ENCODE measurements at regions not wholly inside any gene's neighbourhood (a gene's known extent, or its start where the extent isn't known, plus 50 kb on each side); places are given as distances from the start of the nearest gene placed in this dataset.

GRCh38 chr15:95170561-95171380, 939.4 kb downstream of the MCTP2 start:
- TF ChIP-seq CTCF (IDR thresholded peaks at IDR 0.05; ENCODE audit: borderline replicate concordance, extremely low read depth, low read length, poor library complexity, severe bottlenecking) (no peak), EZH2 (IDR thresholded peaks at IDR 0.05; ENCODE audit: borderline replicate concordance, low read depth, low read length, severe bottlenecking) (no peak)
- no peak overlapping the region for H3K9ac ChIP-seq (ENCODE audit: low read depth, low read length)
- no peaks in the 10 kb centered on the region for H3K9me3 ChIP-seq (ENCODE audit: insufficient read depth, low read length, severe bottlenecking)
- no peaks in the 10 kb centered on the region for H3K27me3 ChIP-seq (ENCODE audit: insufficient read depth, low read length, poor library complexity)
- no peaks in the 10 kb centered on the region for H4K20me1 ChIP-seq (ENCODE audit: insufficient read depth, low read length)
- no peaks in the 10 kb centered on the region for H3K79me2 ChIP-seq (ENCODE audit: insufficient read depth, low read length)
- DNase-seq (no peak), ATAC-seq (ENCODE audit: insufficient read depth, low read depth) (no peak)
- no peak overlapping the region for H3K4me2 ChIP-seq (ENCODE audit: insufficient read depth, low read length)
- no peak overlapping the region for H3K4me3 ChIP-seq (ENCODE audit: low read depth in 1 of 2, low read length in 2 of 2)
- no peak overlapping the region for H2AFZ ChIP-seq (ENCODE audit: low read depth, low read length)
- H3K36me3 ChIP-seq (ENCODE audit: insufficient read depth, low read length), result no peaks in the 10 kb centered on the region
- no peak overlapping the region for H3K27ac ChIP-seq (ENCODE audit: low read length)
- no peaks in the 10 kb centered on the region for H3K4me1 ChIP-seq (ENCODE audit: insufficient read depth, low read length)

DNA sequence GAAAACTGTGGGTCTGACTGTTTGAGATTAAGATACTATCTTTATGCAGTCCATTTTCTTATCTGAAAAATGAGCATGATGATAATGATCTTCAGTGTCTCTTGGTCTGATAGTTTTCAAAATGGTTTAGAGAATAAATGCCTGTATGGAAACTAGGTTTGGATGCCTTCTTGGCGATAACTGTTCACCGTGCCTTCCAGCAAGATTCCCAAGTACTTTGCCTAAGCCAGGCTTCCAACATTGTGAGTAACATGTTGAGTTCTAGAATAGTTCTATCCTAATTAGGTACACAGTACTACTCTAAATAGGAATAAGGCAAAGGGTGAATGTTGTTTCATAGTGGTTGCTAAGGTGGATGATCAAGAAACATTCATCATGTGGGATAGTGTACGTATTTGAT, 940.2 kb downstream of the MCTP2 start:
- Histone ChIP-seq H3K4me3 (ENCODE audit: low read depth in 1 of 2, low read length in 2 of 2) (no peak overlapping the region), H3K36me3 (ENCODE audit: insufficient read depth, low read length) (no peaks in the 10 kb centered on the region), H3K9me3 (ENCODE audit: insufficient read depth, low read length, severe bottlenecking) (no peaks in the 10 kb centered on the region), H3K27ac (ENCODE audit: low read length) (no peak overlapping the region), H3K79me2 (ENCODE audit: insufficient read depth, low read length) (no peaks in the 10 kb centered on the region), H3K9ac (ENCODE audit: low read depth, low read length) (no peak overlapping the region), H3K4me1 (ENCODE audit: insufficient read depth, low read length) (no peaks in the 10 kb centered on the region), H2AFZ (ENCODE audit: low read depth, low read length) (no peak overlapping the region), H3K4me2 (ENCODE audit: insufficient read depth, low read length) (no peak overlapping the region), H3K27me3 (ENCODE audit: insufficient read depth, low read length, poor library complexity) (no peaks in the 10 kb centered on the region), H4K20me1 (ENCODE audit: insufficient read depth, low read length) (no peaks in the 10 kb centered on the region)
- ATAC-seq (ENCODE audit: insufficient read depth, low read depth) (no peak), DNase-seq (no peak)
- TF ChIP-seq CTCF (IDR thresholded peaks at IDR 0.05; ENCODE audit: borderline replicate concordance, extremely low read depth, low read length, poor library complexity, severe bottlenecking), result no peak
- no peak for TF ChIP-seq EZH2 (IDR thresholded peaks at IDR 0.05; ENCODE audit: borderline replicate concordance, low read depth, low read length, severe bottlenecking)

DNA sequence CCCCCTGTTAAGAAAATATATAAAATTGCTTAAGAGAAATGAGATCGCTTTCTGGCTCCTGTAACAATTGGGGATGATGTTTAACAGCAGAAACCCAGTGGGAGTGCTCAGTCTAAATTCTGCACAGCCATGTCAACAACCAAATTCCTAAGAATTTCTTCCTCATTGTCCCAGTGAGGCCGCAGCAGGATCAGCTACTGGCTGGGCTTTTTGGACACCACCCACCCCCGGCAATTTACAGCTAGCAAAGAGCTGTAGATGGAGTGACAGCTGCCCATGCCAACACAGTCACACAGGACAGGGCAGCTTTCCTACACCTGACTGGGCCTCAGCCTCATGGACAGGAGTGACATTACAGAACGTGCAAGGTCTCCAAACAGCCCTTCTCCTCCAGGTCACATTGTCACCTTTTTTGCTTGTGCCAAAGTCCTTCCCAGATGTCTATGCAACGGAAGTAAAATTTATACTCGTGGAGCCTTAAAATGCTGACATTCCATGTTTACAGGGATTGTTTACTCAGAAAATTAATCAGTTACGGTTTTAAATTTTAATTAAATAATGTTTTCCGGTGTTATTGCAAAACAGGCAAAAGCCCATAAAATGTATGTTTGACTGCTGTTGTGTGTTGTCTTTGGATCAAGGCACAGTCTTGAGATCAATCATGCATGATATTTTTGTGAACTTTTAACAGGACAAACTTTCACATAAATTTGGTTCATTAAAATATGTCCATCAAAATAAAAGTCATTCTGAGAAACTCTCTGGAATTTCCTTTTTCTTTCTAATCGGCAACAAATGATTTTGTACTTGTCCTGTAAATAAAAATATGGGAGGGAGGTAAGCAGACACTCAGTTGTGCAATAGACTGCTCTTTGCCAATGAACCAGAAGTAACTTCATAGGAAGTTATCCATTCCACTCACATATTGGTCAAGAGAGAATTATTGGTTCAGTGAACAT, 943.2 kb downstream of the MCTP2 start:
- Histone ChIP-seq H3K27ac (ENCODE audit: low read length) (no peak overlapping the region), H2AFZ (ENCODE audit: low read depth, low read length) (no peak overlapping the region), H3K27me3 (ENCODE audit: insufficient read depth, low read length, poor library complexity) (no peaks in the 10 kb centered on the region), H4K20me1 (ENCODE audit: insufficient read depth, low read length) (no peaks in the 10 kb centered on the region), H3K79me2 (ENCODE audit: insufficient read depth, low read length) (no peaks in the 10 kb centered on the region), H3K4me2 (ENCODE audit: insufficient read depth, low read length) (no peak overlapping the region), H3K9me3 (ENCODE audit: insufficient read depth, low read length, severe bottlenecking) (no peaks in the 10 kb centered on the region), H3K4me1 (ENCODE audit: insufficient read depth, low read length) (no peaks in the 10 kb centered on the region), H3K36me3 (ENCODE audit: insufficient read depth, low read length) (no peaks in the 10 kb centered on the region), H3K9ac (ENCODE audit: low read depth, low read length) (no peak overlapping the region), H3K4me3 (ENCODE audit: low read depth in 1 of 2, low read length in 2 of 2) (no peak overlapping the region)
- ATAC-seq (ENCODE audit: insufficient read depth, low read depth) (no peak), DNase-seq (no peak)
- TF ChIP-seq EZH2 (IDR thresholded peaks at IDR 0.05; ENCODE audit: borderline replicate concordance, low read depth, low read length, severe bottlenecking) (no peak), CTCF (IDR thresholded peaks at IDR 0.05; ENCODE audit: borderline replicate concordance, extremely low read depth, low read length, poor library complexity, severe bottlenecking) (no peak)
